ENCODE measurements at regions not wholly inside any gene's neighbourhood (a gene's known extent, or its start where the extent isn't known, plus 50 kb on each side); places are given as distances from the start of the nearest gene placed in this dataset.

DNA sequence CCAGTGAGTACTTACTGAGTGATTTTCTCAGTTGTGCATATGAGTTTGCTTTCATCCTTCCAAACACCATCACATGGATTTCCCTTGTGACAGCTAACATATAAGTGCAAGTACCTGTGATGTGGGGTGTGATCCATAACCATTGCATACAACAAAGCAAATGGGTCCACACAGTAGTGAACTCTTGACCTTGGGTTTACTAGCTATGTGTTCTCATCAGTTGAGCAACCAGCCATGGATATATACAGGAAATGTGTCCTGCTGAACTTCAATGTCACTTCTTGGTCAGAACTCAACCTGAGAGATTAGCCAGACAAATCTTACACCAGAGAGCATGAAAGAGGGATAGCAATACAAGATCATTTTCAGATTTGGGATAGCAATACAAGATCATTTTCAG is 420.9 kb upstream of the KCNH7 start:
- TF ChIP-seq, protein P1, sequence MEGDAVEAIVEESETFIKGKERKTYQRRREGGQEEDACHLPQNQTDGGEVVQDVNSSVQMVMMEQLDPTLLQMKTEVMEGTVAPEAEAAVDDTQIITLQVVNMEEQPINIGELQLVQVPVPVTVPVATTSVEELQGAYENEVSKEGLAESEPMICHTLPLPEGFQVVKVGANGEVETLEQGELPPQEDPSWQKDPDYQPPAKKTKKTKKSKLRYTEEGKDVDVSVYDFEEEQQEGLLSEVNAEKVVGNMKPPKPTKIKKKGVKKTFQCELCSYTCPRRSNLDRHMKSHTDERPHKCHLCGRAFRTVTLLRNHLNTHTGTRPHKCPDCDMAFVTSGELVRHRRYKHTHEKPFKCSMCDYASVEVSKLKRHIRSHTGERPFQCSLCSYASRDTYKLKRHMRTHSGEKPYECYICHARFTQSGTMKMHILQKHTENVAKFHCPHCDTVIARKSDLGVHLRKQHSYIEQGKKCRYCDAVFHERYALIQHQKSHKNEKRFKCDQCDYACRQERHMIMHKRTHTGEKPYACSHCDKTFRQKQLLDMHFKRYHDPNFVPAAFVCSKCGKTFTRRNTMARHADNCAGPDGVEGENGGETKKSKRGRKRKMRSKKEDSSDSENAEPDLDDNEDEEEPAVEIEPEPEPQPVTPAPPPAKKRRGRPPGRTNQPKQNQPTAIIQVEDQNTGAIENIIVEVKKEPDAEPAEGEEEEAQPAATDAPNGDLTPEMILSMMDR (IDR thresholded peaks at IDR 0.05) = no peak
- intact Hi-C loops (cut with DNase I) = no loop called here
- Histone ChIP-seq H3K27ac (no peak overlapping the region), H3K4me1 (no peaks in the 10 kb centered on the region), H3K27me3 (ENCODE audit: low read depth) (no peaks in the 10 kb centered on the region), H3K9me3 (no peaks in the 10 kb centered on the region), H3K4me3 (no peak overlapping the region), H3K36me3 (no peaks in the 10 kb centered on the region)
- no peak for ATAC-seq
- DNase-seq = no peak

DNA sequence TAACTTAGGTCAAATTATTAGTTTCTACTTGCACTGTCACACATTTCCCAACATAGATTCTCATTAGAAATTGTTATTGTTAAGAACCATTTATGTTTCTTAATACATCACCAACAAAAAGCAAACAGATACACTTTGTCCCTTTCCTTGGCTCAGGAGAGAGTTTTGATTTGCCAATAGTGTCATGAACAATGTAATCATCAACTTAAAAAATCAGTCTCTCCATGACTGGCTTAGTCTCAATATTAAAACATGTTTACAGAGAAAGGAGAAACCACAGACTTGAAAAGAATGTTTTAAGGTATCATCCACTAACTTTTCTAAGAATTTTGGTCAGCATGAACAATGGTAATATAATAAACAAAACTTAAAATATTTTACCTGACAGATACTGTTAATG is 416.5 kb upstream of the KCNH7 start:
- Histone ChIP-seq H3K27ac (no peak overlapping the region), H3K27me3 (ENCODE audit: low read depth) (no peaks in the 10 kb centered on the region), H3K36me3 (no peaks in the 10 kb centered on the region), H3K9me3 (no peaks in the 10 kb centered on the region), H3K4me1 (no peaks in the 10 kb centered on the region), H3K4me3 (no peak overlapping the region)
- TF ChIP-seq, protein P1 (IDR thresholded peaks at IDR 0.05) = no peak
- no peak for DNase-seq
- intact Hi-C loops (cut with DNase I) = no loop called here
- ATAC-seq = no peak

DNA sequence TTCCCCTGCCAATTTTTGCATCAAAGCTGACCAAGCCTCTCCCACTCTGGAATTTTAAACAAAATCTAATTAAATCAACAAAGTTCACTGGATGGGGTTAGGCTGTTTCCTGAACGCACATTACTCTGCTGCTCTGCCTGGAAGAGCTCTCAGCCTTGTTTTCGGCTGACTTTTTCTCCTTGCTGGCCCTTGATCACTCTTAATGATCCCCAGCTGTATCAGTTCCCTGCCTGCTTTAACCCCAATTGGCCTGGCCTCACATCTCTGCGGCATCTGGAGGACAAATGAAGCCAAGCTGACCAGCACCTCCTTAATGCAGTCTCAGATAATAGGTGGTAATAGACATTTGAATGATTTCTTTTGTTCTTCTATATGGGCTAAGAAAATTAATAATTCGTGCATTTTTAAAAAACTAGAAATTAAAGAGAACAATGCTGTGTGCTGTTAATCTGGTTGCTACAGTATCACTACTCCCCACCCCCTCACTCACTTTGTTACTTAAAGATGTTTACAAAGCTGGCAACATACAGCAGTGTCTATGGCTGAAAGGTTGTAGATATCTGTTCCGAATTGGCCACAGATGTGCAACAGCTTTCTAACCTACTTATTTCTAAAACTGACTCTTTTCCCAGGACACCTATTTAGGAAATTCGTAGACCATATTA is 415.2 kb upstream of the KCNH7 start:
- H3K27ac ChIP-seq = no peak overlapping the region
- H3K9me3 ChIP-seq = no peaks in the 10 kb centered on the region
- H3K4me3 ChIP-seq = no peak overlapping the region
- intact Hi-C loops (cut with DNase I) = no loop called here
- no peaks in the 10 kb centered on the region for H3K36me3 ChIP-seq
- H3K27me3 ChIP-seq (ENCODE audit: low read depth) = no peaks in the 10 kb centered on the region
- TF ChIP-seq, protein P1 (IDR thresholded peaks at IDR 0.05) = no peak
- no peaks in the 10 kb centered on the region for H3K4me1 ChIP-seq
- ATAC-seq = no peak
- DNase-seq = no peak

DNA sequence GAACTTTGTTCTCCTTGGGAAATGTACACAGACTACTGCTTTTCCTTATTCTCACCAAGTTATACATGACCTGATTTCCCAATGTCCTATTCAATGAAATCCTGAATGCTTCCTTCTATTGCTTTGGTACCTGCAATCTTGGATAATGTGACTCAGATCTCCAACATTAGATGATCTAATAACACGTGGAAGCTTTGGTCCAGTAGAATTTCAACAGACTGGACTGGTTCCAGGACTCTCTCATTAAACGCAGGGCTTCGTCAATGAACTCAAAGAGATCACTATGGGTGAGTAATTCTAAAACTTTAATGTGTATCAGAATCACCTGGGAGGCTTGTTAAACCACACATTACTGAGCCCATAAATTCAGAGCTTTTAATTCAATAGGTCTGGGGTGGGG is 413.6 kb upstream of the KCNH7 start:
- no peak overlapping the region for H3K4me3 ChIP-seq
- no peak for ATAC-seq
- no peaks in the 10 kb centered on the region for H3K9me3 ChIP-seq
- H3K27me3 ChIP-seq (ENCODE audit: low read depth) = no peaks in the 10 kb centered on the region
- H3K4me1 ChIP-seq = no peaks in the 10 kb centered on the region
- intact Hi-C loops (cut with DNase I) = no loop called here
- H3K27ac ChIP-seq = no peak overlapping the region
- TF ChIP-seq, protein P1 (IDR thresholded peaks at IDR 0.05) = no peak
- no peaks in the 10 kb centered on the region for H3K36me3 ChIP-seq
- no peak for DNase-seq

DNA sequence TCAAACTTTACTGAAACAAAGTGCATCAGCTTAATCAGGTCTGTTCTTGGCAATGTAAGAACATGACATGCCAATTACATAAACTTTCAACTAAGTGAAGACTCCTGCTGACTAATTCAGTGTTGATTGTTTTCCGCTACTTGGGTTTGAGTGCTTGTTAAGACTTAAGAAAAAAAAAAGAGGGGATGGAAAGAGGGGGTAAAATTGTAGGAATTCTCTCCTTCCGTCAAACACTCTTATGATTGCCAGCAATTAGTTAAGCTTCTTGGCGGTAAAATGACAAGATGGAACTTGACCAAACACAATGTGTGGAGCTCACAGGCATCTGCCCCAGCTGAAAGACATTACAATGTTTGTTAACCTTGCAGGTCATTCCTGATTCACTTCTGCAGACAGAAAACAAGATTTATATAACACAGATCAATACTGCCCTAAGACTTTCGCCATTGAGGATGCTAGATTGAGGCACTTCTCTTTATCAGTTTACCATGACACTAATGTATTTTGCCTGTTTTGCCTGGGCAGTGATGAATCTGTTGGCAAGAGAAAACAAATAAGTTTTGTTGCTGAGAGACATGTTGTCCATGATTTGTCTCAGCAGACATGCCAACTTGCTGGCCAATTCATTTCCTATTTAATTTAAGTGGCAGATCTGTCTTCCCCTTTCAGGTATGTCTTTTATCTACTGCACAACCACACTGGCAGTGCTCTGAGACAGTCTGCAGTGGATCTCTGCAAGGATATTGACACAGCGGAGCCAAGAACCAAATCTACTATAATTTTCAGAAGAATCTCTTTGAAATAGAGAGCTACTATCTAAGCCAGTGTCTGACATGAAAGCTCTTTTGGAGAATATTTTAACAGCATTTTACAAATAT is 410.0 kb upstream of the KCNH7 start:
- H3K9me3 ChIP-seq = no peaks in the 10 kb centered on the region
- no peaks in the 10 kb centered on the region for H3K36me3 ChIP-seq
- ATAC-seq (no peak), DNase-seq (no peak)
- H3K27ac ChIP-seq = no peak overlapping the region
- TF ChIP-seq, protein P1 (IDR thresholded peaks at IDR 0.05) = no peak
- intact Hi-C loops (cut with DNase I) = no loop called here
- H3K27me3 ChIP-seq (ENCODE audit: low read depth) = no peaks in the 10 kb centered on the region
- no peak overlapping the region for H3K4me3 ChIP-seq
- H3K4me1 ChIP-seq = no peaks in the 10 kb centered on the region
